Activated CD4-positive, alpha-beta T cell treated with anti-CD3 and anti-CD28 coated beads, Interleukin-2, amount 10 ng/mL, durations not matched to agents 24 days and 14 days (primary cell): ENCODE measurements at regions not wholly inside any gene's neighbourhood (a gene's known extent, or its start where the extent isn't known, plus 50 kb on each side); places are given as distances from the start of the nearest gene placed in this dataset.
A peak's percentile ranks its signal among the peaks of the same experiment; 100 is the strongest.
"Not testable (repeated sequence)": the region's sequence is repeated elsewhere in the genome, so short reads cannot be mapped to it uniquely, and the experiment has no call there.

Experiments
- DNase-seq: peaks from one replicate; pipeline ENCODE4 v3.0.0; 2022
- H3K27ac Mint-ChIP-seq: one replicate; pipeline ENCODE4 v1.8.0; 2022; ENCODE audit warnings: mild to moderate bottlenecking, mixed read lengths
- H3K27me3 Mint-ChIP-seq: one replicate; pipeline ENCODE4 v1.8.0; 2022; ENCODE audit warnings: mixed read lengths
- H3K36me3 Mint-ChIP-seq: one replicate; pipeline ENCODE4 v1.8.0; 2022; ENCODE audit warnings: low read depth, mild to moderate bottlenecking, mixed read lengths
- H3K4me1 Mint-ChIP-seq: one replicate; pipeline ENCODE4 v1.8.0; 2021; ENCODE audit warnings: mixed read lengths
- H3K4me3 Mint-ChIP-seq: one replicate; pipeline ENCODE4 v1.8.0; 2022; ENCODE audit warnings: mild to moderate bottlenecking, moderate library complexity, mixed read lengths
- H3K9me3 Mint-ChIP-seq: one replicate; pipeline ENCODE4 v1.8.0; 2021; ENCODE audit warnings: mixed read lengths
- intact Hi-C: fragments of 100-400 bp; cut with micrococcal nuclease; formaldehyde crosslinking; loops from one replicate; pipeline ENCODE4 v1.15.1; 2023

DNA sequence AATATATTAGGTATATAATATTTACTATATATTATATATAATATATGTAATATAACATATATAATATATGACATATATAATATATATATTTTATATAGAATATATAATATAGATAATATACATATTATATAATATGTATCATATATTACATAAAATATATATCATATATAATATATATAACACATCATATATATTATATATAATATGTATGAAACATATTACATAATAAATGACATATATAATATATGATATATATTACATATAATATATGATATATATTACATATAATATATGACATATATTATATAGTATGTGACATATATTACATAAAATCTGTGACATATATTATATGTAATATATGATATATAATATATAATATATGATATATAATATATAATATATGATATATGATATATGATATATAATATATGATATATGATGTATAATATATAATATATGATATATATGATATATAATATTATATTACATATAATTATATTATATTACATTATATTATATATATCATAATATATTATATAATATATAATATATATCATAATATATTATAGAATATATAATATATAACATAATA, 119.5 kb upstream of the RIMBP3 start:
- DNase-seq, result no peak
- H3K36me3 Mint-ChIP-seq, result no peaks in the 10 kb centered on the region
- H3K4me3 Mint-ChIP-seq, result no peak overlapping the region
- no peak overlapping the region for H3K27ac Mint-ChIP-seq
- H3K4me1 Mint-ChIP-seq, result no peaks in the 10 kb centered on the region
- intact Hi-C loops, result no loop called here
- H3K27me3 Mint-ChIP-seq, result no peaks in the 10 kb centered on the region
- H3K9me3 Mint-ChIP-seq, result peaks cover 3% of the 10 kb centered on the region

DNA sequence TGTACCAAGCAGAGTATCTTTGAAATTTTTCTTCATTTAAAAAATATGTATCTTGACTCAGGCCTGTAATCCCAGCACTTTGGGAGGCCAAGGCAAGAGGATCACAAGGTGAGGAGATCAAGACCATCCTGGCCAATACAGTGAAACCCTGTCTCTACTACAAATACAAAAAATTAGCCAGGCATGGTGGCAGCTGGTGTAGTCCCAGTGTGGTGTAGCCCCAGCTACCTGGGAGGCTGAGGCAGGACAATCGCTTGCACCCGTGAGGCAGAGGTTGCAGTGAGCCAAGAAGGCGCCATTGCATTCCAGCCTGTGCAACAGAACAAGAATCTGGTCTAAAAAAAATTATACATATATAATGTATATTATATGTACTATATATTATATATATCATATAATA, 118.7 kb upstream of the RIMBP3 start:
- DNase-seq, result peak; percentile 88
- H3K27ac Mint-ChIP-seq, H3K27me3 Mint-ChIP-seq, H3K4me1 Mint-ChIP-seq, H3K36me3 Mint-ChIP-seq, H3K9me3 Mint-ChIP-seq, H3K4me3 Mint-ChIP-seq, intact Hi-C loops: not testable (repeated sequence)
